Bronchial epithelial cell (primary cell): ENCODE measurements at regions not wholly inside any gene's neighbourhood (a gene's known extent, or its start where the extent isn't known, plus 50 kb on each side); places are given as distances from the start of the nearest gene placed in this dataset.
A peak's percentile ranks its signal among the peaks of the same experiment; 100 is the strongest.
"Not testable (repeated sequence)": the region's sequence is repeated elsewhere in the genome, so short reads cannot be mapped to it uniquely, and the experiment has no call there.

ENCODE experiments used
- DNase-seq: peaks from one replicate; pipeline ENCODE4 v3.0.0-alpha.2; 2010; ENCODE audit warnings: low read depth
- FAIRE-seq: peaks from 2 replicates; lab custom pipeline; 2011; peaks lifted over from hg19 to GRCh38; lab: Jason Lieb, UNC
- H3K27me3 ChIP-seq: 2 replicates; pipeline ENCODE4 v1.5.1; 2011; ENCODE audit warnings: low read length; ENCODE audit not compliant: control insufficient read depth, insufficient read depth
- H3K36me3 ChIP-seq: 2 replicates; pipeline ENCODE4 v1.5.1; 2011; ENCODE audit warnings: low read length; ENCODE audit not compliant: control insufficient read depth, insufficient read depth
- H3K4me3 ChIP-seq: 2 replicates; pipeline ENCODE4 v1.5.1; 2011; ENCODE audit warnings: mild to moderate bottlenecking, low read depth, low read length, control low read depth
- CTCF ChIP-seq: IDR thresholded peaks from 2 replicates; pipeline ENCODE4 v1.5.1; 2011; ENCODE audit warnings: mild to moderate bottlenecking, moderate library complexity, low read length, control low read depth, inconsistent platforms; ENCODE audit not compliant: insufficient read depth, severe bottlenecking

GRCh38 chrX:56343219-56343618 is 111.1 kb downstream of the KLF8 start:
- FAIRE-seq = no peak

GRCh38 chrX:56343664-56344063 is 111.5 kb downstream of the KLF8 start:
- no peak for TF ChIP-seq CTCF
- Histone ChIP-seq H3K4me3 (no peak overlapping the region), H3K27me3 (no peaks in the 10 kb centered on the region), H3K36me3 (no peaks in the 10 kb centered on the region)
- no peak for DNase-seq
- FAIRE-seq = peak; percentile 40

More at GRCh38 chrX:56343219-56343618, 111.1 kb downstream of the KLF8 start:
- H3K36me3 ChIP-seq = no peaks in the 10 kb centered on the region
- H3K4me3 ChIP-seq = no peak overlapping the region
- no peak for DNase-seq
- no peak for TF ChIP-seq CTCF
- no peaks in the 10 kb centered on the region for H3K27me3 ChIP-seq

GRCh38 chrX:56358145-56358544 is 126.0 kb downstream of the KLF8 start:
- DNase-seq = not testable (repeated sequence)

GRCh38 chrX:56365171-56365570 is 133.0 kb downstream of the KLF8 start:
- H3K4me3 ChIP-seq, FAIRE-seq, DNase-seq, H3K36me3 ChIP-seq, H3K27me3 ChIP-seq: not testable (repeated sequence)

More at GRCh38 chrX:56358145-56358544, 126.0 kb downstream of the KLF8 start:
- not testable (repeated sequence) for FAIRE-seq, H3K36me3 ChIP-seq, H3K4me3 ChIP-seq, H3K27me3 ChIP-seq

GRCh38 chrX:56366901-56367300 is 134.7 kb downstream of the KLF8 start:
- H3K4me3 ChIP-seq = no peak overlapping the region
- DNase-seq (no peak), FAIRE-seq (no peak)
- no peaks in the 10 kb centered on the region for H3K27me3 ChIP-seq
- no peaks in the 10 kb centered on the region for H3K36me3 ChIP-seq
- TF ChIP-seq CTCF = no peak

- Histone ChIP-seq H3K27me3 (no peaks in the 10 kb centered on the region), H3K36me3 (no peaks in the 10 kb centered on the region), H3K4me3 (no peak overlapping the region)
- FAIRE-seq (no peak), DNase-seq (no peak)
- TF ChIP-seq CTCF = no peak
Observed at GRCh38 chrX:56368962-56369361, 136.8 kb downstream of the KLF8 start.

GRCh38 chrX:56379984-56380780 is 148.0 kb downstream of the KLF8 start:
- not testable (repeated sequence) for H3K36me3 ChIP-seq, FAIRE-seq, DNase-seq, H3K4me3 ChIP-seq, H3K27me3 ChIP-seq
